Endodermal cell (in vitro differentiated cells): ENCODE measurements at regions not wholly inside any gene's neighbourhood (a gene's known extent, or its start where the extent isn't known, plus 50 kb on each side); places are given as distances from the start of the nearest gene placed in this dataset.

Experiments
- DNase-seq: peaks from one replicate; pipeline ENCODE4 v3.0.0-alpha.2; 2017
- H3K27ac ChIP-seq: 2 replicates; pipeline ENCODE4 v1.5.1; 2013; ENCODE audit warnings: mild to moderate bottlenecking, low read depth, low read length, moderate library complexity
- H3K27me3 ChIP-seq: 2 replicates; pipeline ENCODE4 v1.6.1; 2013; ENCODE audit warnings: mild to moderate bottlenecking, low read length, moderate library complexity; ENCODE audit not compliant: insufficient read depth, control insufficient read depth, poor library complexity, severe bottlenecking
- H3K36me3 ChIP-seq: 2 replicates; pipeline ENCODE4 v1.7.0; 2013; ENCODE audit warnings: mild to moderate bottlenecking, low read length, moderate library complexity; ENCODE audit not compliant: control insufficient read depth, insufficient read depth
- H3K4me1 ChIP-seq: one replicate; pipeline ENCODE4 v1.7.0; 2013; ENCODE audit warnings: low read length; ENCODE audit not compliant: control insufficient read depth, insufficient read depth
- H3K4me3 ChIP-seq: 2 replicates; pipeline ENCODE4 v1.5.1; 2013; ENCODE audit warnings: mild to moderate bottlenecking, low read length, moderate library complexity
- H3K9ac ChIP-seq: 2 replicates; pipeline ENCODE4 v1.6.1; 2013; ENCODE audit warnings: mild to moderate bottlenecking, low read length, moderate library complexity; ENCODE audit not compliant: poor library complexity, severe bottlenecking; ENCODE audit errors: extremely low read depth
- H3K9me3 ChIP-seq: 2 replicates; pipeline ENCODE4 v1.6.1; 2013; ENCODE audit warnings: mild to moderate bottlenecking, low read length, moderate library complexity; ENCODE audit not compliant: control insufficient read depth
- H3K27ac Mint-ChIP-seq: 2 replicates; pipeline ENCODE4 v1.8.0; 2020; ENCODE audit warnings: mixed read lengths
- H3K27me3 Mint-ChIP-seq: 2 replicates; pipeline ENCODE4 v1.8.0; 2021; ENCODE audit warnings: mild to moderate bottlenecking, mixed read lengths; ENCODE audit not compliant: insufficient read depth
- H3K36me3 Mint-ChIP-seq: 2 replicates; pipeline ENCODE4 v1.8.0; 2020; ENCODE audit warnings: low read depth, mixed read lengths
- H3K4me1 Mint-ChIP-seq: 2 replicates; pipeline ENCODE4 v1.8.0; 2020; ENCODE audit warnings: mixed read lengths
- H3K4me3 Mint-ChIP-seq: 2 replicates; pipeline ENCODE4 v1.8.0; 2020; ENCODE audit warnings: mild to moderate bottlenecking, moderate library complexity, mixed read lengths
- H3K9me3 Mint-ChIP-seq: 2 replicates; pipeline ENCODE4 v1.8.0; 2020; ENCODE audit warnings: mild to moderate bottlenecking, mixed read lengths
- CTCF ChIP-seq: fragments of 200-600 bp; sonication (generic); conservative IDR thresholded peaks from 2 replicates; pipeline ENCODE4 v1.5.0; 2021; ENCODE audit warnings: antibody characterized with exemption, mild to moderate bottlenecking
- WGBS, 2 experiments: methylation state at CpG; one replicate each; pipeline versions ENCODE4 v1.1.5 to v1.1.7; 2013; ENCODE audit warnings: missing lambda C conversion rate in 2 of 2, mixed read lengths in 1 of 2; ENCODE audit not compliant: insufficient coverage in 1 of 2, insufficient read length in 1 of 2; 5-methylcytosine and 5-hydroxymethylcytosine counted together

- DNase-seq = peak; percentile 85
- H3K9me3 ChIP-seq = no peaks in the 10 kb centered on the region
- H3K4me3 Mint-ChIP-seq = peak overlapping the region; percentile 32
- no peaks in the 10 kb centered on the region for H3K36me3 Mint-ChIP-seq
- no peak for TF ChIP-seq CTCF
- H3K27me3 Mint-ChIP-seq = no peaks in the 10 kb centered on the region
- no peaks in the 10 kb centered on the region for H3K36me3 ChIP-seq
- peaks cover 10% of the 10 kb centered on the region for H3K4me1 ChIP-seq
- H3K9me3 Mint-ChIP-seq = no peaks in the 10 kb centered on the region
- H3K4me1 Mint-ChIP-seq = peaks cover 42% of the 10 kb centered on the region
- no peak overlapping the region for H3K9ac ChIP-seq
- no peak overlapping the region for H3K27ac ChIP-seq
- no peaks in the 10 kb centered on the region for H3K27me3 ChIP-seq
- peak overlapping the region; percentile 19 for H3K4me3 ChIP-seq
- peak overlapping the region; percentile 94 for H3K27ac Mint-ChIP-seq
- WGBS, 2 experiments = 8 to 23% methylated on average over 2 to 4 of the region's 4 CpGs
These were observed 55.9 kb upstream of the PTGFRN start for GRCh38 chr1:116853680-116854402.

DNA sequence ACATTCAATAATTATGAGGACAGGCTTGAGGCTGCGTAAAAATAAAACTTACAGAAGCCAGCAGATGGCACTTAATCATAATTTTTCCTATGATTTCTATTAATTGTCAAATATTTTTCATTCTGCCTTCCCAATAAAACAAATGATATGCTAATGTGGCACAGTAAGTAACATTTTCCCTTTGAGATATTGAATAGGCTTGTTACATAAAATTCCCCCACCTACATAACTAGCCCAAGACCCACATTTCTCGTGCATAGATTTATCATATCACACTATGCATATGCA, 55.4 kb upstream of the PTGFRN start:
- Mint-ChIP-seq H3K4me3 (peak overlapping the region; percentile 32), H3K36me3 (no peaks in the 10 kb centered on the region), H3K27me3 (no peaks in the 10 kb centered on the region), H3K27ac (peak overlapping the region; percentile 94), H3K9me3 (no peaks in the 10 kb centered on the region), H3K4me1 (peaks cover 42% of the 10 kb centered on the region)
- Histone ChIP-seq H3K4me3 (no peak overlapping the region), H3K4me1 (peaks cover 10% of the 10 kb centered on the region), H3K9me3 (no peaks in the 10 kb centered on the region), H3K27me3 (no peaks in the 10 kb centered on the region), H3K27ac (no peak overlapping the region), H3K9ac (no peak overlapping the region), H3K36me3 (no peaks in the 10 kb centered on the region)
- no peak for TF ChIP-seq CTCF
- WGBS, 2 experiments = 86 to 100% methylated on average over 1 to 2 of the region's 2 CpGs
- no peak for DNase-seq

DNA sequence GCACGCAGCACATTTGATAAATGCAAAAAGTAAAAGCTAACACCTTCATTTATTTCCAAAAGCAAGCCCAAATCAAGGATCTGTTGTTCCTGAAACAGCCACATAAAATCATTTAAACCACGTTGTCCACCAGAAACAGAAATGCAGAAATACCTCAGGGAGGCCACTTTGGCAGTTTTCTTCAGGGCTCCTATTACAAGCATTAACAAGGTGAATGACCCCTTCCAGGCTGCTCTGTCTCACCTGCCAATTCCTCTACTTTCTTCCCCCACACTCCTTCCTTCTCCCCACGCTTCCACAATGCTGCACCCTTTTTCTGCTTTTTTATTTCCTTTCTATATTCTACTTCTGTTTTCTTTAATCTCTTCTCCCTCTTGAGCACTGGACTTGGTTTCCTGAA, 55.0 kb upstream of the PTGFRN start:
- peak overlapping the region; percentile 94 for H3K27ac Mint-ChIP-seq
- peak overlapping the region; percentile 44 for H3K27ac ChIP-seq
- TF ChIP-seq CTCF = no peak
- no peaks in the 10 kb centered on the region for H3K9me3 ChIP-seq
- peaks cover 11% of the 10 kb centered on the region for H3K4me1 ChIP-seq
- no peaks in the 10 kb centered on the region for H3K36me3 Mint-ChIP-seq
- WGBS, 2 experiments = 68 to 75% methylated on average over 1 to 3 of the region's 3 CpGs
- no peaks in the 10 kb centered on the region for H3K27me3 Mint-ChIP-seq
- H3K27me3 ChIP-seq = no peaks in the 10 kb centered on the region
- no peak overlapping the region for H3K4me3 ChIP-seq
- peak; percentile 62 for DNase-seq
- no peaks in the 10 kb centered on the region for H3K9me3 Mint-ChIP-seq
- H3K36me3 ChIP-seq = no peaks in the 10 kb centered on the region
- peaks cover 43% of the 10 kb centered on the region for H3K4me1 Mint-ChIP-seq
- H3K4me3 Mint-ChIP-seq = no peak overlapping the region
- H3K9ac ChIP-seq = no peak overlapping the region
